Mesothelial cell of epicardium (in vitro differentiated cells): ENCODE measurements at regions not wholly inside any gene's neighbourhood (a gene's known extent, or its start where the extent isn't known, plus 50 kb on each side); places are given as distances from the start of the nearest gene placed in this dataset.

Source experiments
- DNase-seq, 2 experiments: peaks; one replicate each; pipeline ENCODE4 v3.0.0; 2021; ENCODE audit warnings: low spot score in 2 of 2; ENCODE audit not compliant: unreplicated experiment in 2 of 2
- H3K27ac Mint-ChIP-seq: 2 replicates; pipeline ENCODE4 v1.8.0; 2021; ENCODE audit warnings: mixed read lengths
- H3K27me3 Mint-ChIP-seq: 2 replicates; pipeline ENCODE4 v1.8.0; 2021; ENCODE audit warnings: low read depth, mixed read lengths
- H3K36me3 Mint-ChIP-seq: 2 replicates; pipeline ENCODE4 v1.8.0; 2021; ENCODE audit warnings: mixed read lengths
- H3K4me1 Mint-ChIP-seq: 2 replicates; pipeline ENCODE4 v1.8.0; 2021; ENCODE audit warnings: mixed read lengths
- H3K4me3 Mint-ChIP-seq: 2 replicates; pipeline ENCODE4 v1.8.0; 2021; ENCODE audit warnings: mild to moderate bottlenecking, moderate library complexity, mixed read lengths
- H3K9me3 Mint-ChIP-seq: 2 replicates; pipeline ENCODE4 v1.8.0; 2021; ENCODE audit warnings: mixed read lengths
- CTCF ChIP-seq: fragments of 200-600 bp; sonication (generic); IDR thresholded peaks from one replicate; pipeline ENCODE4 v1.5.0; 2021; ENCODE audit warnings: antibody characterized with exemption; ENCODE audit not compliant: unreplicated experiment

- no peak for DNase-seq
- no peak overlapping the region for H3K4me3 Mint-ChIP-seq
- peak overlapping the region; percentile 78 for H3K27ac Mint-ChIP-seq
- no peak for TF ChIP-seq CTCF
- no peaks in the 10 kb centered on the region for H3K27me3 Mint-ChIP-seq
- H3K4me1 Mint-ChIP-seq = peaks cover 37% of the 10 kb centered on the region
- H3K9me3 Mint-ChIP-seq = peaks cover 9% of the 10 kb centered on the region
- no peaks in the 10 kb centered on the region for H3K36me3 Mint-ChIP-seq
These were observed 64.6 kb upstream of the KLF9 start for GRCh38 chr9:70478963-70479641.

- H3K4me3 Mint-ChIP-seq = no peak overlapping the region
- TF ChIP-seq CTCF = no peak
- no peaks in the 10 kb centered on the region for H3K36me3 Mint-ChIP-seq
- peak overlapping the region; percentile 11 for H3K27ac Mint-ChIP-seq
- H3K27me3 Mint-ChIP-seq = no peaks in the 10 kb centered on the region
- DNase-seq = no peak
- peaks cover 37% of the 10 kb centered on the region for H3K4me1 Mint-ChIP-seq
- H3K9me3 Mint-ChIP-seq = peaks cover 6% of the 10 kb centered on the region
These were observed 63.5 kb upstream of the KLF9 start for GRCh38 chr9:70477907-70478480.

GRCh38 chr9:70477146-70477745, 62.8 kb upstream of the KLF9 start:
- Mint-ChIP-seq H3K9me3 (peaks cover 6% of the 10 kb centered on the region), H3K4me3 (no peak overlapping the region), H3K27ac (no peak overlapping the region), H3K36me3 (no peaks in the 10 kb centered on the region), H3K4me1 (peaks cover 35% of the 10 kb centered on the region), H3K27me3 (no peaks in the 10 kb centered on the region)
- no peak for TF ChIP-seq CTCF
- no peak for DNase-seq

GRCh38 chr9:70475211-70475610, 60.8 kb upstream of the KLF9 start:
- no peak overlapping the region for H3K4me3 Mint-ChIP-seq
- H3K9me3 Mint-ChIP-seq = peaks cover 6% of the 10 kb centered on the region
- DNase-seq = no peak
- H3K36me3 Mint-ChIP-seq = no peaks in the 10 kb centered on the region
- peaks cover 22% of the 10 kb centered on the region for H3K4me1 Mint-ChIP-seq
- H3K27ac Mint-ChIP-seq = peak overlapping the region; percentile 74
- no peak for TF ChIP-seq CTCF
- H3K27me3 Mint-ChIP-seq = no peaks in the 10 kb centered on the region

GRCh38 chr9:70474413-70474812, 60.0 kb upstream of the KLF9 start:
- Mint-ChIP-seq H3K4me3 (no peak overlapping the region), H3K9me3 (peaks cover 6% of the 10 kb centered on the region), H3K27ac (no peak overlapping the region), H3K4me1 (peaks cover 15% of the 10 kb centered on the region), H3K27me3 (no peaks in the 10 kb centered on the region), H3K36me3 (no peaks in the 10 kb centered on the region)
- no peak for TF ChIP-seq CTCF
- DNase-seq = no peak
